K562 (cell line): ENCODE measurements at regions not wholly inside any gene's neighbourhood (a gene's known extent, or its start where the extent isn't known, plus 50 kb on each side); places are given as distances from the start of the nearest gene placed in this dataset.

ENCODE experiments used
- ATAC-seq: fragments of 200-7000 bp; cut with Tn5 transposase; 3 replicates; pipeline ENCODE4 v1.9.1; 2020; ENCODE audit warnings: moderate library complexity
- BruUV-seq: library from RNA; stranded (reverse); fragments of 400-500 nt; replicated peaks from 2 replicates; lab custom pipeline; 2021; lab: Mats Ljungman, UMichigan
- CTCF ChIA-PET: fragments of 300-600 bp; formaldehyde crosslinking; extraction: SDS; loops from one replicate; lab custom pipeline; 2021; ENCODE audit warnings: low intra/inter-chr PET ratio; lab: Yijun Ruan, JAX
- POLR2A ChIA-PET: fragments of 300-600, 350-650 bp; sonication (Branson Sonifier 250); formaldehyde crosslinking; extraction: SDS; loops from one replicate; lab custom pipeline; 2021; ENCODE audit warnings: antibody characterized with exemption, inconsistent platforms; lab: Yijun Ruan, JAX
- DNase-seq, 4 experiments: peaks; one replicate each; pipeline versions ENCODE4 v3.0.0 to v3.0.0-alpha.2; 2011 to 2018; ENCODE audit warnings: low spot score in 3 of 4, mixed read lengths in 3 of 4; ENCODE audit errors: extremely low read depth in 1 of 4
- FAIRE-seq: peaks from 2 replicates; lab custom pipeline; 2011; peaks lifted over from hg19 to GRCh38; lab: Jason Lieb, UNC
- H2AFZ ChIP-seq: 2 replicates; pipeline ENCODE4 v1.6.0; 2011; ENCODE audit warnings: low read depth, low read length, control low read depth, inconsistent platforms
- H3K27ac ChIP-seq: fragments of 200-600 bp; 3 replicates; pipeline ENCODE4 v1.8.0; 2011; ENCODE audit warnings: low read depth, mild to moderate bottlenecking, control low read depth, inconsistent platforms, low read length, moderate library complexity, mixed read lengths; ENCODE audit errors: extremely low read depth
- H3K27me3 ChIP-seq, 2 experiments: fragments of 300-600 bp in 1 of 2; 2 replicates in 1 of 2; 3 replicates in 1 of 2; pipeline versions ENCODE4 v1.6.0 to v1.8.0; 2011; ENCODE audit warnings: inconsistent platforms in 2 of 2, low read length in 2 of 2, mild to moderate bottlenecking in 1 of 2, mixed read lengths in 1 of 2, moderate library complexity in 1 of 2; ENCODE audit not compliant: control insufficient read depth in 2 of 2, insufficient read depth in 2 of 2
- H3K36me3 ChIP-seq: fragments of 300-600 bp; 3 replicates; pipeline ENCODE4 v1.8.0; 2011; ENCODE audit warnings: mild to moderate bottlenecking, low read length, inconsistent platforms; ENCODE audit not compliant: control insufficient read depth, insufficient read depth
- H3K4me1 ChIP-seq, 2 experiments: fragments of 200-600 bp in 1 of 2; replicated peaks in 1 of 2; 2 replicates in 1 of 2; 3 replicates in 1 of 2; pipeline versions ENCODE4 v1.5.1 to v1.8.0; 2011; ENCODE audit warnings: inconsistent platforms in 2 of 2, low read length in 2 of 2, mild to moderate bottlenecking in 1 of 2, mixed read lengths in 1 of 2, moderate library complexity in 1 of 2; ENCODE audit not compliant: control insufficient read depth in 2 of 2, insufficient read depth in 2 of 2
- H3K4me2 ChIP-seq: 2 replicates; pipeline ENCODE4 v1.6.1; 2011; ENCODE audit warnings: low read length, control low read depth, inconsistent platforms, mixed read lengths; ENCODE audit not compliant: insufficient read depth
- H3K4me3 ChIP-seq: fragments of 200-600 bp; sonication (generic), shearing (Covaris generic); 2 replicates; pipeline ENCODE4 v1.5.1; 2016; ENCODE audit warnings: control low read depth, inconsistent platforms
- H3K79me2 ChIP-seq: fragments of 200-600 bp; 3 replicates; pipeline ENCODE4 v1.8.0; 2011; ENCODE audit warnings: low read length, inconsistent platforms; ENCODE audit not compliant: control insufficient read depth, insufficient read depth
- H3K9ac ChIP-seq, 2 experiments: 2 replicates each; pipeline versions ENCODE4 v1.6.0 to v1.6.1; 2011; ENCODE audit warnings: low read depth in 2 of 2, low read length in 2 of 2, control low read depth in 1 of 2, inconsistent platforms in 1 of 2, mild to moderate bottlenecking in 1 of 2, mixed read lengths in 1 of 2; ENCODE audit not compliant: insufficient read depth in 1 of 2
- H3K9me1 ChIP-seq: one replicate; pipeline ENCODE4 v1.6.0; 2011; ENCODE audit warnings: inconsistent platforms, mild to moderate bottlenecking, low read length, moderate library complexity; ENCODE audit not compliant: control insufficient read depth, insufficient read depth
- H3K9me3 ChIP-seq: replicated peaks from 2 replicates; pipeline ENCODE4 v1.5.1; 2011; ENCODE audit warnings: low read depth, low read length, inconsistent platforms; ENCODE audit not compliant: control insufficient read depth, insufficient read depth
- H4K20me1 ChIP-seq: replicated peaks from 2 replicates; pipeline ENCODE4 v1.6.1; 2011; ENCODE audit warnings: low read length, inconsistent platforms, mixed read lengths; ENCODE audit not compliant: control insufficient read depth, insufficient read depth
- ARHGAP35 ChIP-seq: fragments of 450-650 bp; IDR thresholded peaks from 2 replicates; pipeline ENCODE4 v1.6.1; 2018; ENCODE audit not compliant: partially characterized antibody
- EGR1 ChIP-seq: fragments of 450-650 bp; conservative IDR thresholded peaks from 2 replicates; pipeline ENCODE4 v1.6.1; 2017; ENCODE audit warnings: mild to moderate bottlenecking
- FOSL1 ChIP-seq: fragments of 200-800 bp; sonication (Bioruptor generic); conservative IDR thresholded peaks from 2 replicates; pipeline ENCODE4 v1.6.1; 2016; ENCODE audit warnings: missing genetic modification characterization, missing compliant biosample characterization
- HDAC8 ChIP-seq: fragments of 450-650 bp; IDR thresholded peaks from 2 replicates; pipeline ENCODE4 v1.6.1; 2016; ENCODE audit warnings: mild to moderate bottlenecking, missing genetic modification characterization, moderate library complexity, missing compliant biosample characterization
- HNRNPLL ChIP-seq: fragments of 200-400 bp; formaldehyde crosslinking; IDR thresholded peaks from 2 replicates; pipeline ENCODE4 v1.6.1; 2017; ENCODE audit warnings: low read length, low read depth, mild to moderate bottlenecking; ENCODE audit not compliant: poor library complexity, severe bottlenecking
- IFI16 ChIP-seq: fragments of 250-450 bp; sonication (Bioruptor Pico); IDR thresholded peaks from 2 replicates; pipeline ENCODE4 v2.1.2; 2022; ENCODE audit warnings: mild to moderate bottlenecking, inconsistent platforms
- L3MBTL2 ChIP-seq: fragments of 450-650 bp; IDR thresholded peaks from 2 replicates; pipeline ENCODE4 v1.6.1; 2016; ENCODE audit warnings: mild to moderate bottlenecking, moderate library complexity
- POLR2G ChIP-seq: fragments of 200-400 bp; formaldehyde crosslinking; IDR thresholded peaks from 2 replicates; pipeline ENCODE4 v1.6.1; 2017; ENCODE audit warnings: low read depth, mild to moderate bottlenecking, antibody characterized with exemption, low read length, moderate library complexity
- SP2 ChIP-seq: IDR thresholded peaks from 2 replicates; pipeline ENCODE4 v1.6.1; 2011; ENCODE audit warnings: mild to moderate bottlenecking, low read depth, low read length, moderate library complexity; ENCODE audit not compliant: poor library complexity, severe bottlenecking; ENCODE audit errors: extremely low read depth
- ZNF23 ChIP-seq: fragments of 250-450 bp; sonication (Bioruptor Pico); IDR thresholded peaks from 2 replicates; pipeline ENCODE4 v1.4.0; 2020; ENCODE audit warnings: mild to moderate bottlenecking
- ZNF584 ChIP-seq: fragments of 200-800 bp; sonication (Bioruptor generic); IDR thresholded peaks from 2 replicates; pipeline ENCODE4 v1.6.1; 2016; ENCODE audit warnings: low read depth, mild to moderate bottlenecking, missing genetic modification characterization, missing compliant biosample characterization
- ZNF77 ChIP-seq: fragments of 250-450 bp; sonication (Bioruptor Pico); IDR thresholded peaks from 2 replicates; pipeline ENCODE4 v1.5.0; 2020
- WGBS: fragments of 100-300 bp; shearing (Covaris generic); methylation state at CpG from one replicate; pipeline ENCODE4 v1.1.6; 2016; ENCODE audit warnings: low coverage, mixed read lengths; ENCODE audit not compliant: insufficient coverage; ENCODE audit errors: missing lambda C conversion rate; 5-methylcytosine and 5-hydroxymethylcytosine counted together
- in situ Hi-C: fragments of 300-500 bp; cut with MboI; formaldehyde crosslinking; loops from 4 replicates; pipeline ENCODE4 v1.15.0; 2018; ENCODE audit warnings: inconsistent platforms, mixed read lengths
- intact Hi-C: fragments of 100-400 bp; cut with micrococcal nuclease; formaldehyde crosslinking; loops from 2 replicates; pipeline ENCODE4 v1.14.2; 2022
- TF ChIP-seq, protein P1 (sequence below): sonication (generic); formaldehyde crosslinking; IDR thresholded peaks from 2 replicates; pipeline ENCODE4 v1.5.0; 2020; ENCODE audit warnings: missing genetic modification reagents
- TF ChIP-seq, protein P2 (sequence below): fragments of 450-650 bp; formaldehyde crosslinking; IDR thresholded peaks from 2 replicates; pipeline ENCODE4 v1.4.0; 2020; ENCODE audit warnings: mild to moderate bottlenecking

DNA sequence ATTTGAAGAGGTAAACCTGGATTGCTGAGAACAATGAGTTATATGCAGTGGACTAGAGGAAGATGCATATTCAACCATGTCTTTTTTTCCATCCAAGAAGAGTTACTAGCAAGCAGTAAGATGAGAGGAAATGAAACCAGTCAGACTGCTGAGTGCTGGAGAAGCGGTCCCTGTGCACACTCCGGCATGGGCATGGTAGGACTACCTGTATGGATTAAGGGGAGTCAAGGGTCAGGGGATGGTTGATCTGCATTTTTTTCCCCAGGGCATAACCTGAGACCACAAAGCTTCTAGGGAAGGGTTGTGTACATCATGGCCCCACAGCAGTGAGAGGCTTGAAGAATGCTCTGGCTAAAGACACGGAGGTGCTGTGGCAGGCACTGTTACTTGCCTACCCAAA, 76.6 kb upstream of the ZNF169 start:
- Histone ChIP-seq H3K4me3 (no peak overlapping the region), H2AFZ (no peak overlapping the region), H3K27ac (no peak overlapping the region), H3K27me3 (no peaks in the 10 kb centered on the region)
- ATAC-seq (no peak; the same call in 2 of the 3 replicates), DNase-seq (no peak)
- in situ Hi-C loops, result no loop called here
- WGBS, result 50% methylated on average over 3 of the region's 3 CpGs
- POLR2A ChIA-PET, result interaction anchor here (1.2 kb wide), 2 partner anchors 8 to 18 kb away, joined by 3 read pairs; no protein-coding TSS in a partner anchor
- TF ChIP-seq FOSL1 (tag) (no peak), HDAC8 (no peak), POLR2G (0 out of 2 replicates have a peak, but pooled peaks have one; percentile 15)
- TF ChIP-seq, all 486 proteins: peak for 1
- Histone ChIP-seq H4K20me1 (0 out of 2 replicates have a peak, but pooled peaks cover 7% of the 10 kb centered on the region), H3K36me3 (peaks cover 21% of the 10 kb centered on the region; the same call in 2 of the 3 replicates), H3K4me2 (no peak overlapping the region), H3K9ac (no peak overlapping the region), H3K9me1 (no peaks in the 10 kb centered on the region), H3K79me2 (0 out of 3 replicates have a peak, but pooled peaks cover 4% of the 10 kb centered on the region), H3K4me1 (no peaks in the 10 kb centered on the region; a peak in 1 of 5 replicates), H3K9me3 (no peaks in the 10 kb centered on the region)
- BruUV-seq, result no TSS peak
- FAIRE-seq, result no peak
- CTCF ChIA-PET, result no interaction called here
- intact Hi-C loops, result no loop called here

DNA sequence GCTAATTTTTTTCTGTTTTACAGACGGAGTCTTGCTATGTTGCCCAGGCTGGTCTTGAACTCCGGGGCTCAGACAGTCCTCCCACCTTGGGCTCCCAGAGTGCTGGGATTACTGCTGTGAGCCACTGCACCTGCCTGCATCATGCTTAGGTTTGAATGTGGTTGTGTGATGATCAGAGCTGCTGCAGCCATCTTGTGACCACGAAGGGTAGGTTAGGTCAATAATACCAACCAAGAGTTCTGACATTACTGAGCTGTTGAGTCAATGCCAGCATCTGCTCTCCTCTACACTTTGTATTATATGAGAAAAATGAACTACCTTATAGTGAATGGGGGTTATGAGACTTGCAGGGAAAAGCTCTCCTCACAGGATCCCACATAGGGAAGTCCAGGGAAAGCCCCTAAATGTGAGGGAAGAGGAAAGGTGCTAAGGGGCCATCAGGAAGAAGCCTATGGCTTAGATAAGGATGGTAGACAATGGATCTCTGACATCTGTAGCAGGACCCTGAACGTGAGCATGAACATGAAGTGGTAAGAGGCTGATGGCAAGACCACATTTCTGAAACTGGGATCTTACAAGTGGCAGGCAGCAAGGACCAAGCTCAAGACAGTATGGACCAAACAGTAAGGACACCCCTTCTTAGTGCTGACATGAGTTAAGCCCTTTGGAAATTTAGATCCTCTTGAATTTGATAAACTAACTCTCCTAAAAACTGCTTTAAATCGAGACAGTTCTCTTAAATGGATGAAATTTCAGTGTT, 75.7 kb upstream of the ZNF169 start:
- H3K79me2 ChIP-seq, result no peaks in the 10 kb centered on the region
- no peak overlapping the region for H3K27ac ChIP-seq
- ChIA-PET CTCF (no interaction called here), POLR2A (interaction anchor here (0.6 to 1.8 kb wide), 2 partner anchors 9 to 268 kb away, joined by 3 to 7 read pairs; no protein-coding TSS in a partner anchor)
- H3K36me3 ChIP-seq, result peaks cover 14% of the 10 kb centered on the region; the same call in 2 of the 3 replicates
- no peak overlapping the region for H3K4me3 ChIP-seq
- intact Hi-C loops (no loop called here), in situ Hi-C loops (no loop called here)
- no peak overlapping the region for H3K4me2 ChIP-seq
- H3K9ac ChIP-seq, result no peak overlapping the region
- DNase-seq, result no peak
- H4K20me1 ChIP-seq, result 0 out of 2 replicates have a peak, but pooled peaks cover 7% of the 10 kb centered on the region
- peak; percentile 11 for FAIRE-seq
- no peaks in the 10 kb centered on the region; a peak in 1 of 5 replicates for H3K4me1 ChIP-seq
- H3K9me3 ChIP-seq, result no peaks in the 10 kb centered on the region; the same call in 1 of the 2 replicates
- no peaks in the 10 kb centered on the region for H3K27me3 ChIP-seq
- 55% methylated on average over 5 of the region's 5 CpGs for WGBS
- BruUV-seq, result no TSS peak
- ATAC-seq, result no peak
- H2AFZ ChIP-seq, result no peak overlapping the region
- no peaks in the 10 kb centered on the region for H3K9me1 ChIP-seq
- TF ChIP-seq, protein P1, sequence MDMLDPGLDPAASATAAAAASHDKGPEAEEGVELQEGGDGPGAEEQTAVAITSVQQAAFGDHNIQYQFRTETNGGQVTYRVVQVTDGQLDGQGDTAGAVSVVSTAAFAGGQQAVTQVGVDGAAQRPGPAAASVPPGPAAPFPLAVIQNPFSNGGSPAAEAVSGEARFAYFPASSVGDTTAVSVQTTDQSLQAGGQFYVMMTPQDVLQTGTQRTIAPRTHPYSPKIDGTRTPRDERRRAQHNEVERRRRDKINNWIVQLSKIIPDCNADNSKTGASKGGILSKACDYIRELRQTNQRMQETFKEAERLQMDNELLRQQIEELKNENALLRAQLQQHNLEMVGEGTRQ (CRISPR knock-in tag), result no peak
- TF ChIP-seq HNRNPLL (no peak), ZNF23 (CRISPR knock-in tag) (no peak), ARHGAP35 (no peak), EGR1 (no peak), SP2 (no peak), ZNF584 (CRISPR knock-in tag) (no peak), IFI16 (CRISPR knock-in tag) (no peak), ZNF77 (CRISPR knock-in tag) (no peak), L3MBTL2 (no peak)
- TF ChIP-seq, protein P2, sequence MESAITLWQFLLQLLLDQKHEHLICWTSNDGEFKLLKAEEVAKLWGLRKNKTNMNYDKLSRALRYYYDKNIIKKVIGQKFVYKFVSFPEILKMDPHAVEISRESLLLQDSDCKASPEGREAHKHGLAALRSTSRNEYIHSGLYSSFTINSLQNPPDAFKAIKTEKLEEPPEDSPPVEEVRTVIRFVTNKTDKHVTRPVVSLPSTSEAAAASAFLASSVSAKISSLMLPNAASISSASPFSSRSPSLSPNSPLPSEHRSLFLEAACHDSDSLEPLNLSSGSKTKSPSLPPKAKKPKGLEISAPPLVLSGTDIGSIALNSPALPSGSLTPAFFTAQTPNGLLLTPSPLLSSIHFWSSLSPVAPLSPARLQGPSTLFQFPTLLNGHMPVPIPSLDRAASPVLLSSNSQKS (CRISPR knock-in tag), result no peak
